NCI-H226 (cell line): ENCODE measurements at regions not wholly inside any gene's neighbourhood (a gene's known extent, or its start where the extent isn't known, plus 50 kb on each side); places are given as distances from the start of the nearest gene placed in this dataset.
A peak's percentile ranks its signal among the peaks of the same experiment; 100 is the strongest.
"Not testable (repeated sequence)": the region's sequence is repeated elsewhere in the genome, so short reads cannot be mapped to it uniquely, and the experiment has no call there.

Source experiments
- DNase-seq: peaks from one replicate; pipeline ENCODE4 v3.0.0-alpha.2; 2015

- DNase-seq = no peak
Observed at GRCh38 chr2:150812664-150813367, 325.3 kb upstream of the RND3 start.

DNA sequence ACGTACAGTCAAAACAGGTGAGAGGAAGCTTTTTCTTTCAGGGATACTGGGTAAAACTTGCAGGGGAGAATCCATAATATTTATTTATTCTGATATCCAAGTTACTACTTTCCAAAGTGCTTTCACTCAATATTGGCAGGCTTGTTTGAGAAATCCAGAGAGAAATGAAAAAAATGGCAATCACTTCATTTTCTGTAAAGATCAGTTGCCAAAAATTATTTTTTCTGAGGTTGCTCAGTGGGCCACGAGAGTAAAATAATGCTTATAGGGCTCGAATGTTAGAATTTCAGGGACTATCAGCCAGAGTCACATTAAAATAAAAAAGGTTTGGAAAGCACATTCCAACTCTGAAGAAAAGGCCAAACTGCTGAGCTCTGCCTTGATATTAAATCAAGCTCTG, 324.6 kb upstream of the RND3 start:
- no peak for DNase-seq

DNA sequence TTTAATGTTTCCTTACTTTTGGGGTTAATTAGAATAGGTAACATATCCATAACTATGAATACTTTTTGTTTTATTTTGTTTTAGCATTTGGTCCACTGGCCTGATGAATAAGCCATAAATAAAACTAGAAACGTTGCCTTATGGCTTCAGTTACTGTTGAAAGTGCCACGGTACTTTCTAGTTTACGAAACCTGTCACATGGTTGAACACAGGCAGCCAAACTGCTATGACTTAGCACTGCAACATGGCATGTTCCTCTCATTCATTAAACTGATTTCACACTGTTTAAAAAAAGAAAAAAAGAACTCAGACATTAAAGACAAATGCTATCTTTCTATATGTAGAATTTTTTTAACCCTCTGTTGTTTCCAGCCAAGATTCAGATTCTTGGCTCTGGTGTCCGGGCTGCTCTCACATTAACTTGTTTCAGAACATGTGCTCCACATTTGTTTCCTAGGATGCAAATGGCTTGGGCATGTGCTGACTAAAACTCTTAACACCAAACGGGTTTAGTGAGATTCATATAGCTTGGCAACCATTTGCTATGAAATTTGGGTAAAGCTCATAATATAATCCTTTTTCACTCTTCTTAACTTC, 323.9 kb upstream of the RND3 start:
- DNase-seq = no peak

GRCh38 chr2:150809103-150809502, 321.6 kb upstream of the RND3 start:
- DNase-seq = no peak

GRCh38 chr2:150806336-150806735, 318.9 kb upstream of the RND3 start:
- DNase-seq = no peak

DNA sequence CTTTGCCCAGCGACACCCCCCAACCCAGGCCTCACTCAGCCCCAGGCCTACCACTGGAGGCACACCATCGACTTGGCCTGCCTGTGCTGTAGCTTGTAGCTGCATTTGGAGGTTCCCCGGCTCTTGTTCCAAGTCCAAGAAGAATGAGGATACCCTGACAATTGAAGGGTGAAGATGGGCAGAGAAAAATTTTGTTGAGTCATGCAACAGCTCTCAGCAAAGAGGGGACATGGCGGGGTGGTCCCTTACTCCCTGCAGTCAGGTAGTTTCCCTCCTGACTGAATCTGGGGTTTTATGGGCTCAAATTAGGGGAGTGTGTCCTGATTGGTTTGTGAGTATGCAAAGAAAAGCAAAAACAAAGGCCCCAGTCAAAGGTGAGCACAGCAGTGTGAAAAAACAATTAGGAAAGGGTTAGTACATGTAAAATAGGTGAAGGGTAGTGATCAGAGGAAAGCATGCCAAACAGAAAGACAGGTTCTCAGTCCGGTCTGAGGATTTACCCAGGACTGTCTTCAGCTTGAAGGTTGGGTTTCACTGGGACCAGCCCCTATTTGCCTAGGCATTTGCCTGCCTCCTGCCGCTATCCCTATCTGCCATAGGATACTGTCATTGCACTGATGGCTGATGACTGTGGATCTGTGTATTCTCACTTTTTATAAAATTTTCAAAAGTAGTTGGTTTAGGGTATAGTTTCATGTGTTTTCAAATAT, 316.4 kb upstream of the RND3 start:
- no peak for DNase-seq

- no peak for DNase-seq
Observed at GRCh38 chr2:150802635-150803034, 315.2 kb upstream of the RND3 start.

- not testable (repeated sequence) for DNase-seq
Observed at GRCh38 chr2:150796236-150796635, 308.8 kb upstream of the RND3 start.

- no peak for DNase-seq
Observed at GRCh38 chr2:150792780-150793300, 305.4 kb upstream of the RND3 start.

- no peak for DNase-seq
Observed at GRCh38 chr2:150791567-150791966, 304.1 kb upstream of the RND3 start.

- DNase-seq = peak; percentile 7
Observed at GRCh38 chr2:150789376-150789905, 302.0 kb upstream of the RND3 start.

- DNase-seq = no peak
Observed at GRCh38 chr2:150788426-150789140, 301.1 kb upstream of the RND3 start.

- no peak for DNase-seq
Observed at GRCh38 chr2:150787353-150788093, 300.1 kb upstream of the RND3 start.

- no peak for DNase-seq
Observed at GRCh38 chr2:150784389-150784788, 296.9 kb upstream of the RND3 start.

DNA sequence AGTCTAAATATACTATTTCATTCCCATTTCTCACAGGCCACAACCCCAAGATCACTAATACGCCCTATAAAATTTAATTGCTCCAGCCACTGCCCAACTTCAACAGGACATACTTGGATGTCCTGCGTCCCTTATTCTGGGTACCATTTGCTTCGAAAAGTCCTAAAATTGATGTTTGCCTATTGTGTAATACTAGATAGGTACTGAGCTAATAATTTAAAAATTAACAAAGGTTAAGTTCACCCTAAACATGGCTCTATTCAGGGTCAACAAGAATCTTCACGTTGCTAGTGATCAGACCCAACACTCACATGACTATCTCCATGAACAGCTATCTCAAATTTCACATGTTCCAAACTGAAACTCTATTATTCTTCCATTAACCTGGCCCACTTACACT, 296.4 kb upstream of the RND3 start:
- no peak for DNase-seq

- DNase-seq = peak; percentile 26
Observed at GRCh38 chr2:150783015-150783414, 295.5 kb upstream of the RND3 start.

DNA sequence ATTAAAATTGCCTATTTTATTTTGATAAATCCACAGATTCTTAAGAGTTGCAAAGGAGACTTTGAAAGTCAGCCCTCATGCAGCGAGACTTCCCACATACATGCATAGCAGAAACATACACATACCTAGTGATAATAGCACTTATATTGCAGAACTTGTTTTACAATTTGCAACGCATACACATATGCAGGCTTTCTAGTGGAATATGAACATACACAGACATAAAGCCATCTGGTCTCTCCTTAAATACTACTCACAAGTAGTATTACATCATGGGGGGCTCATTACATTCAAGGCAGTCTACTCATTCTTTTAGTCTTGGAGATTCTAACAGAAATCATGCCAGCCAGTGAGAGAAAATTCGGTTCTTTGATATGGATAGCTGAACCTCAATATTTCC, 295.1 kb upstream of the RND3 start:
- DNase-seq = no peak

- no peak for DNase-seq
Observed at GRCh38 chr2:150781142-150781541, 293.7 kb upstream of the RND3 start.

DNA sequence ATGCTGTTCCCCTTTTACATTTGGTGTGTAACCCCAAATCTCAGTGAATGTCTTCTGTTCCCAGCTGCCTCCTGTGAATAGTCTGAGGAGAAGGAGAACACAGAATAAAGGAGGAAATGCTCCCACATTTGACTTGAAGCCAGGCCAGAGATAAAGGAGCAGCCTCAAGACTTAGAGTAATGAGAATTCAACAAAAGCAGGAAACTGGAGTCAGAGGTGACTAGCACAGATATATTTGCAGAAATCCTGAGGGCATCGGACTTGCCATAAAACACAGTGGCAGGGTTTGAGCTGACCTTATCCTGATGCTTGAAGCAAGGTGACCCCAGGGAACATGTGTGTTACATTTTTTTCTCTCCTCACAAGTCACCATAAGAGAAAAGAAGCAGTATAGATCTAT, 291.4 kb upstream of the RND3 start:
- DNase-seq = peak; percentile 86

DNA sequence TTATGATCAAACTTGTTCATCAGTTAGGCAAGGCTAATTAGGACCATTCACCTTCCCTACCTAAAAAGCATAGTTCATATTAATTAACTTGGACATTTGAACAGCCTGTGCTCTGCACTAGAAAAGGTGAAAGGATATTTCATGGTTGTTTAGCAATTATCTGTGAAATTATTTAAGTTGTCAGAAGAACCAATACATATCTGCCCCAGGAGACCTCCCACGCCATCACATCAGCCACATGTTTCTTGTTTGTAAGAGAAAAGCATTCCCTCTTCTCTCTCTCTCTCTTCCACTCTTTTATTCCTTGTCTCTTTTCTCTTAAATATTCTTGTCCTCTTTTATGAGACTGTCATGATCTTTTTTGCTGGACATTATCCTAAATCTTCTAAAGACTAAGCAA, 282.0 kb upstream of the RND3 start:
- DNase-seq = no peak

DNA sequence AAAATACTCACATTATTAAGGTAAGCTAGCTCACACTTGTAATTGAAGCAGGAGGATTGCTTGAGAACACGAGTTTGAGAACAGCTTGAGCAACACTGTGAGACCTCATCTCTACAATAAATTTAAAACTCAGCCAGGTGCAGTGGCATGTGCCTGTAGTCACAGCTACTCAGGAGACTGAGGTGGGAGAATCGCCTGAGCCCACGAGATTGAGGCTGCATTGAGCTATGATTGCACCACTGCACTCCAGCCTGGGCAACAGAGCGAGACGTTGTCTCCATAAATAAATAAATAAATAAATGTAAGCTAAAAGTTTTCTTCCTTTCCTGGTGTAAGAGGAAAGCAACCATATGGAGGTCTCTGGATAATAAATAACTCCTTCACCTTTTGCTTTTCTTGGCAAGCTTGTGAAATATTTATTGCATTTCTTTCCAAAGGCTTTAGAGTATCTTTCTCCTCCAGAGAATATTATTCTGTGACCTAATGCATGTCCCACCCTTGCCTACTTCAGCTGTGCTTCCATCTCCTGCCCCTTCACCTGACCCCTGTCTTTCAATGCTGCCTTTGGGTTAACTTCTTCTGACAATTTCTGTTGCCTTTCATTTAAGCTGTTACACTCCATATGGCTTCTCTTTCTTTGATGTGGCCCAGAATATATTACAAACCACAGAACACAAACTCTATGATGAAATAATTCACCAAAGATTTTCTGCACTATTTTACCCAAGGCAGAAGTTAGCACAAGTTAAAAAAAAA, 280.7 kb upstream of the RND3 start:
- no peak for DNase-seq

GRCh38 chr2:150762571-150762970, 275.1 kb upstream of the RND3 start:
- DNase-seq = no peak
